Heart left ventricle (tissue), 16 donors: ENCODE measurements at regions not wholly inside any gene's neighbourhood (a gene's known extent, or its start where the extent isn't known, plus 50 kb on each side); places are given as distances from the start of the nearest gene placed in this dataset.

Experiments
- ATAC-seq, 4 donors: fragments of 200-7000 bp; cut with Tn5 transposase; one replicate each; pipeline ENCODE4 v1.9.1; 2020 to 2022; ENCODE audit warnings: moderate library complexity in 4 of 4, mild to moderate bottlenecking in 3 of 4, moderate number of reproducible peaks in 1 of 4
- DNase-seq, 5 donors: peaks; one replicate each; pipeline ENCODE4 v3.0.0-alpha.2; 2020
- H3K27ac ChIP-seq, 12 donors: fragments of 200-600 bp; sonication (generic) in 4 of 12; one replicate each; pipeline versions ENCODE4 v1.5.0 to v1.8.0; 2016 to 2022; ENCODE audit warnings: mild to moderate bottlenecking in 2 of 12
- H3K27me3 ChIP-seq, 9 donors: fragments of 200-600 bp; sonication (generic) in 2 of 9; one replicate each; pipeline versions ENCODE4 v1.5.1 to v1.8.0; 2016 to 2022; ENCODE audit warnings: mild to moderate bottlenecking in 3 of 9
- H3K36me3 ChIP-seq, 9 donors: fragments of 200-600 bp; sonication (generic) in 2 of 9; one replicate each; pipeline versions ENCODE4 v1.5.0 to v1.8.0; 2018 to 2022; ENCODE audit warnings: mild to moderate bottlenecking in 2 of 9
- H3K4me1 ChIP-seq, 12 donors: fragments of 200-600 bp; sonication (generic) in 4 of 12; one replicate each; pipeline versions ENCODE4 v1.5.0 to v1.8.0; 2016 to 2022; ENCODE audit warnings: mild to moderate bottlenecking in 3 of 12
- H3K4me3 ChIP-seq, 12 donors: fragments of 200-600 bp; sonication (generic) in 4 of 12; one replicate each; pipeline versions ENCODE4 v1.5.0 to v1.8.0; 2017 to 2022; ENCODE audit warnings: mild to moderate bottlenecking in 9 of 12, moderate library complexity in 4 of 12
- H3K9me3 ChIP-seq, 12 donors: fragments of 200-600 bp; sonication (generic) in 4 of 12; one replicate each; pipeline versions ENCODE4 v1.5.0 to v1.8.0; 2016 to 2022; ENCODE audit warnings: mild to moderate bottlenecking in 1 of 12
- POLR2A ChIP-seq, 2 donors: fragments of 450-650 bp; IDR thresholded peaks; one replicate each; pipeline ENCODE4 v1.6.1; 2017; ENCODE audit warnings: antibody characterized with exemption in 2 of 2, mild to moderate bottlenecking in 2 of 2, moderate library complexity in 2 of 2
- WGBS, 4 donors: extraction: QIAGEN DNeasy Blood & Tissue Kit in 2 of 4; methylation state at CpG; one replicate each; pipeline versions ENCODE4 v1.1.5 to v1.1.7; 2013 to 2018; 5-methylcytosine and 5-hydroxymethylcytosine counted together
- intact Hi-C, 10 donors: fragments of 100-400 bp; cut with DNase I; formaldehyde crosslinking; loops; one replicate each; pipeline versions ENCODE4 v1.11.1 to v1.14.2; 2022
- TF ChIP-seq, protein P1 (sequence below), 12 donors: fragments of 200-600 bp; sonication (generic) in 4 of 12; IDR thresholded peaks; one replicate each; pipeline versions ENCODE4 v1.5.0 to v1.8.0; 2018 to 2022; ENCODE audit warnings: antibody characterized with exemption in 12 of 12, mild to moderate bottlenecking in 5 of 12
- donor health status: ischemic (EF 13 %, LVEDD 7.1; RV severe dilation, severe dysfunction).
- donor health status: healthy with polysubstance abuse.
- donor health status: DM: no; HTN: yes; CAD: no.
- donor health status: DM: no; HTN: no; CAD: no.
- donor health status: ischemic (EF 25% LVEDD 6.9; RV normal size, moderate dysfunction).
- donor health status: ischemic (EF 25% LVEDD 5.7; RV mildly dilated, moderate dysfunction).
- donor health status: healthy.
- donor health status: DM: yes; HTN: yes; CAD: no.
- donor health status: ischemic (EF 35%, LVEDD 5.7; RV mildly dilated, moderate dysfunction).
- donor health status: nonischemic (EF 11% LVEDD 7.7; RV severe dilation, severe dysfunction).
- donor health status: DM: yes; HTN: yes; CAD: no.
- donor health status: PGD.
- donor health status: ischemic (EF 29% LVEDD 5.4; RV normal size, mild dysfunction).
- donor health status: nonischemic (EF 23%, LVEDD 6.1; RV moderate dilation, normal function).

DNA sequence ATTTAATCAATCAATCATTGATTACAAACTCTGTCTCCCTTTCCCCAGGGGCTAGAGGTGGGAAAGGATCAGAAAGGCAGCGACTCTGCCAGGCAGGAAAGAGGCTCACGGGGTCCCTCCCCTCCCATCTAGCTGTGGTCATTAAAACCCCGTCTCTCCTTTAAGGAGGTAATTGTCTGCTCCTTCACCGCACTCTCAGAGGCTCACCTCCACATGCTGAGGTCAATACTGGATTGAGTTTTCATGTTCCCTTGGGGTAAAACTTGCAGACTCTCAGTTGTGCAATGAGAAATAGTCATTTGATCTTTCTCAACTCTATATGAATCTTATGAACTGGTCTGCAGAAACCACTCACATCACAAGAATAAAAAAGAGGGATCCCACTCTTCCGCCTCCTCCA lies 368.8 kb downstream of the ADRA2A start:
- H3K9me3 ChIP-seq: no peaks in the 10 kb centered on the region
- no peaks in the 10 kb centered on the region for H3K36me3 ChIP-seq
- H3K4me1 ChIP-seq: no peaks in the 10 kb centered on the region
- peaks cover 0 to 5% (median 0%) of the 10 kb centered on the region in 9 donors for H3K27me3 ChIP-seq
- TF ChIP-seq, protein P1, sequence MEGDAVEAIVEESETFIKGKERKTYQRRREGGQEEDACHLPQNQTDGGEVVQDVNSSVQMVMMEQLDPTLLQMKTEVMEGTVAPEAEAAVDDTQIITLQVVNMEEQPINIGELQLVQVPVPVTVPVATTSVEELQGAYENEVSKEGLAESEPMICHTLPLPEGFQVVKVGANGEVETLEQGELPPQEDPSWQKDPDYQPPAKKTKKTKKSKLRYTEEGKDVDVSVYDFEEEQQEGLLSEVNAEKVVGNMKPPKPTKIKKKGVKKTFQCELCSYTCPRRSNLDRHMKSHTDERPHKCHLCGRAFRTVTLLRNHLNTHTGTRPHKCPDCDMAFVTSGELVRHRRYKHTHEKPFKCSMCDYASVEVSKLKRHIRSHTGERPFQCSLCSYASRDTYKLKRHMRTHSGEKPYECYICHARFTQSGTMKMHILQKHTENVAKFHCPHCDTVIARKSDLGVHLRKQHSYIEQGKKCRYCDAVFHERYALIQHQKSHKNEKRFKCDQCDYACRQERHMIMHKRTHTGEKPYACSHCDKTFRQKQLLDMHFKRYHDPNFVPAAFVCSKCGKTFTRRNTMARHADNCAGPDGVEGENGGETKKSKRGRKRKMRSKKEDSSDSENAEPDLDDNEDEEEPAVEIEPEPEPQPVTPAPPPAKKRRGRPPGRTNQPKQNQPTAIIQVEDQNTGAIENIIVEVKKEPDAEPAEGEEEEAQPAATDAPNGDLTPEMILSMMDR (IDR thresholded peaks at IDR 0.05): no peak
- no peak for TF ChIP-seq POLR2A (IDR thresholded peaks at IDR 0.05)
- intact Hi-C loops: no loop called here
- DNase-seq (no peak), ATAC-seq (no peak)
- WGBS, 4 donors: 37 to 48% (median 45%) methylated on average over 5 of the region's 5 CpGs
- no peak overlapping the region for H3K4me3 ChIP-seq
- H3K27ac ChIP-seq: no peak overlapping the region

GRCh38 chr10:111446966-111447365 lies 370.1 kb downstream of the ADRA2A start:
- TF ChIP-seq POLR2A (IDR thresholded peaks at IDR 0.05): no peak
- TF ChIP-seq, protein P1 (IDR thresholded peaks at IDR 0.05): no peak

GRCh38 chr10:111452153-111452552 lies 375.3 kb downstream of the ADRA2A start:
- TF ChIP-seq, protein P1 (IDR thresholded peaks at IDR 0.05): no peak
- no peak for TF ChIP-seq POLR2A (IDR thresholded peaks at IDR 0.05)
- no peaks in the 10 kb centered on the region for H3K4me1 ChIP-seq
- no peak overlapping the region for H3K4me3 ChIP-seq
- ATAC-seq (no peak), DNase-seq (no peak)
- WGBS, 4 donors: 52 to 56% (median 53%) methylated on average over 3 of the region's 3 CpGs
- intact Hi-C loops: no loop called here
- no peaks in the 10 kb centered on the region for H3K9me3 ChIP-seq
- no peaks in the 10 kb centered on the region for H3K36me3 ChIP-seq
- no peak overlapping the region for H3K27ac ChIP-seq
- no peaks in the 10 kb centered on the region for H3K27me3 ChIP-seq

More at GRCh38 chr10:111446966-111447365, 370.1 kb downstream of the ADRA2A start:
- Histone ChIP-seq H3K9me3 (no peaks in the 10 kb centered on the region), H3K27me3 (peaks cover 0 to 5% (median 0%) of the 10 kb centered on the region in 9 donors), H3K27ac (no peak overlapping the region), H3K36me3 (no peaks in the 10 kb centered on the region), H3K4me1 (no peaks in the 10 kb centered on the region), H3K4me3 (no peak overlapping the region)
- DNase-seq (no peak), ATAC-seq (no peak)
- intact Hi-C loops: no loop called here

GRCh38 chr10:111455776-111456426 lies 379.1 kb downstream of the ADRA2A start:
- TF ChIP-seq POLR2A (IDR thresholded peaks at IDR 0.05): no peak
- TF ChIP-seq, protein P1 (IDR thresholded peaks at IDR 0.05): no peak
- Histone ChIP-seq H3K27me3 (no peaks in the 10 kb centered on the region), H3K4me3 (no peak overlapping the region), H3K9me3 (no peaks in the 10 kb centered on the region), H3K4me1 (no peaks in the 10 kb centered on the region), H3K36me3 (no peaks in the 10 kb centered on the region), H3K27ac (no peak overlapping the region)
- ATAC-seq (no peak), DNase-seq (no peak)
- intact Hi-C loops: no loop called here
- 47 to 62% (median 54%) methylated on average over 2 of the region's 2 CpGs for WGBS, 4 donors
